Neural cell (in vitro differentiated cells): ENCODE measurements at regions not wholly inside any gene's neighbourhood (a gene's known extent, or its start where the extent isn't known, plus 50 kb on each side); places are given as distances from the start of the nearest gene placed in this dataset.

Experiments used
- H2AFZ ChIP-seq: fragments of 200-600, 300-800 bp; sonication (generic), shearing (Covaris generic); 2 replicates; pipeline ENCODE4 v1.6.0; 2014; ENCODE audit warnings: low read depth, mild to moderate bottlenecking, antibody characterized with exemption, low read length, moderate library complexity
- H3F3A ChIP-seq: fragments of 200-600 bp; shearing (Covaris generic); 2 replicates; pipeline ENCODE4 v1.6.1; 2016; ENCODE audit warnings: mild to moderate bottlenecking, moderate library complexity, mixed read lengths, antibody characterized with exemption, low read length; ENCODE audit not compliant: insufficient read depth, poor library complexity, severe bottlenecking
- H3K27ac ChIP-seq: fragments of 200-600, 300-800 bp; sonication (generic), shearing (Covaris generic); 2 replicates; pipeline ENCODE4 v1.5.1; 2014; ENCODE audit warnings: mild to moderate bottlenecking, low read length, moderate library complexity
- H3K27me3 ChIP-seq: fragments of 300-800, 200-600 bp; sonication (generic), shearing (Covaris generic); 2 replicates; pipeline ENCODE4 v1.6.0; 2014; ENCODE audit warnings: mild to moderate bottlenecking, low read depth, low read length, moderate library complexity; ENCODE audit not compliant: insufficient read depth
- H3K36me3 ChIP-seq: fragments of 300-800, 200-600 bp; sonication (generic), shearing (Covaris generic); 2 replicates; pipeline ENCODE4 v1.5.1; 2014; ENCODE audit warnings: mild to moderate bottlenecking, antibody characterized with exemption, low read length, moderate library complexity; ENCODE audit not compliant: insufficient read depth
- H3K4me2 ChIP-seq: fragments of 300-800, 200-600 bp; sonication (generic), shearing (Covaris generic); 2 replicates; pipeline ENCODE4 v1.6.0; 2014; ENCODE audit warnings: mild to moderate bottlenecking, low read length
- H3K4me3 ChIP-seq: fragments of 300-800, 200-600 bp; sonication (generic), shearing (Covaris generic); 2 replicates; pipeline ENCODE4 v1.5.1; 2014; ENCODE audit warnings: mild to moderate bottlenecking, low read length, moderate library complexity
- H3K79me2 ChIP-seq: fragments of 200-600 bp; shearing (Covaris generic); replicated peaks from 2 replicates; pipeline ENCODE4 v1.6.0; 2014; ENCODE audit warnings: mild to moderate bottlenecking, low read length, moderate library complexity; ENCODE audit not compliant: insufficient read depth
- H3K9ac ChIP-seq: fragments of 300-800, 200-600 bp; sonication (generic), shearing (Covaris generic); 2 replicates; pipeline ENCODE4 v1.6.1; 2016; ENCODE audit warnings: mild to moderate bottlenecking, low read length, mixed read lengths
- H3K9me2 ChIP-seq: fragments of 200-600 bp; shearing (Covaris generic); 2 replicates; pipeline ENCODE4 v1.6.1; 2016; ENCODE audit warnings: mild to moderate bottlenecking, low read length, mixed read lengths; ENCODE audit not compliant: insufficient read depth
- H3K9me3 ChIP-seq: fragments of 200-600, 300-800 bp; sonication (generic), shearing (Covaris generic); 2 replicates; pipeline ENCODE4 v1.6.1; 2016; ENCODE audit warnings: mild to moderate bottlenecking, mixed run types, low read length, moderate library complexity, mixed read lengths
- H4K20me1 ChIP-seq: fragments of 200-600 bp; shearing (Covaris generic); 2 replicates; pipeline ENCODE4 v1.6.1; 2016; ENCODE audit warnings: mild to moderate bottlenecking, mixed run types; ENCODE audit not compliant: insufficient read depth
- CTCF ChIP-seq: fragments of 450-650 bp; IDR thresholded peaks from 2 replicates; pipeline ENCODE4 v1.5.1; 2014; ENCODE audit warnings: antibody characterized with exemption, mild to moderate bottlenecking, moderate library complexity; ENCODE audit not compliant: poor library complexity, severe bottlenecking
- EP300 ChIP-seq: fragments of 450-650 bp; conservative IDR thresholded peaks from 2 replicates; pipeline ENCODE4 v1.6.1; 2014; ENCODE audit warnings: antibody characterized with exemption, mild to moderate bottlenecking, moderate library complexity; ENCODE audit not compliant: poor library complexity, severe bottlenecking
- EZH2 ChIP-seq: fragments of 200-600, 300-800 bp; shearing (Covaris generic), sonication (generic); IDR thresholded peaks from 2 replicates; pipeline ENCODE4 v1.6.1; 2014; ENCODE audit warnings: antibody characterized with exemption, low read length, borderline replicate concordance, mild to moderate bottlenecking; ENCODE audit not compliant: insufficient read depth, poor library complexity, severe bottlenecking
- MXI1 ChIP-seq: fragments of 450-650 bp; conservative IDR thresholded peaks from 2 replicates; pipeline ENCODE4 v1.6.1; 2014; ENCODE audit warnings: antibody characterized with exemption, mild to moderate bottlenecking; ENCODE audit not compliant: poor library complexity, severe bottlenecking
- POLR2AphosphoS5 ChIP-seq: IDR thresholded peaks from 2 replicates; pipeline ENCODE4 v1.6.1; 2012
- RAD21 ChIP-seq: fragments of 450-650 bp; conservative IDR thresholded peaks from 2 replicates; pipeline ENCODE4 v1.6.1; 2014; ENCODE audit warnings: antibody characterized with exemption, mild to moderate bottlenecking, moderate library complexity
- REST ChIP-seq: IDR thresholded peaks from 2 replicates; pipeline ENCODE4 v1.6.1; 2012; ENCODE audit warnings: borderline replicate concordance
- SMC3 ChIP-seq: fragments of 450-650 bp; conservative IDR thresholded peaks from 2 replicates; pipeline ENCODE4 v1.6.1; 2014; ENCODE audit warnings: antibody characterized with exemption, mild to moderate bottlenecking, moderate library complexity; ENCODE audit not compliant: poor library complexity
- TAF1 ChIP-seq: IDR thresholded peaks from 2 replicates; pipeline ENCODE4 v1.6.1; 2012; ENCODE audit warnings: low read depth

GRCh38 chr5:38104497-38105230, 153.7 kb upstream of the EGFLAM start:
- H2AFZ ChIP-seq: no peak overlapping the region
- H3K36me3 ChIP-seq: no peaks in the 10 kb centered on the region
- H3K9me3 ChIP-seq: no peaks in the 10 kb centered on the region
- no peaks in the 10 kb centered on the region for H3K27me3 ChIP-seq
- H3K79me2 ChIP-seq: no peaks in the 10 kb centered on the region
- H4K20me1 ChIP-seq: no peaks in the 10 kb centered on the region
- TF ChIP-seq EZH2: no peak
- no peak for TF ChIP-seq POLR2AphosphoS5
- no peak for TF ChIP-seq CTCF
- TF ChIP-seq TAF1: no peak
- TF ChIP-seq MXI1: no peak
- no peak for TF ChIP-seq SMC3
- no peak for TF ChIP-seq RAD21
- no peak for TF ChIP-seq EP300
- TF ChIP-seq REST: no peak
- no peaks in the 10 kb centered on the region for H3F3A ChIP-seq
- H3K9me2 ChIP-seq: no peaks in the 10 kb centered on the region
- H3K27ac ChIP-seq: no peak overlapping the region
- no peak overlapping the region for H3K4me2 ChIP-seq
- no peak overlapping the region for H3K4me3 ChIP-seq
- no peak overlapping the region for H3K9ac ChIP-seq

DNA sequence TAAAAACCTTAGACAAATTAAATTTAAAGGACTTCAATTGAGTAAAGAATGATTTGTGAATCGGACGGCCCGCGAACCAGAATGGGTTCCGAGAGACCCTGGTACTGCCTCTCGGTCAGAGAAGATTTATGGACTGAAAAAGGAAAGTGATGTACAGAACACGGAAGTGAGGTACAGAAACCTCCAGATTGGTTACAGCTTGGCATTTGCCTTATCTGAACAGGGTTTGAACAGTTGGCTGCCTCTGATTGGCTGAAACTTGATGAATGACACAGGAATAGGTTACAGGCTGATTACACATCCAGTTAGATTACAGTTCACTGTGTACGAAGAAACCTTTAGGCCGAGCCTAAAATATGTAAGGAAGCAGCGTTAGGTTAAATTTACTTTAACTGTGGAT, 156.5 kb upstream of the EGFLAM start:
- H3K4me2 ChIP-seq: no peak overlapping the region
- H3F3A ChIP-seq: no peaks in the 10 kb centered on the region
- H3K4me3 ChIP-seq: no peak overlapping the region
- no peak overlapping the region for H2AFZ ChIP-seq
- H3K27me3 ChIP-seq: no peaks in the 10 kb centered on the region
- no peaks in the 10 kb centered on the region for H4K20me1 ChIP-seq
- no peak overlapping the region for H3K9ac ChIP-seq
- H3K79me2 ChIP-seq: no peaks in the 10 kb centered on the region
- no peak overlapping the region for H3K27ac ChIP-seq
- no peaks in the 10 kb centered on the region for H3K9me3 ChIP-seq
- TF ChIP-seq REST (no peak), EP300 (no peak), MXI1 (no peak), RAD21 (no peak), EZH2 (no peak), CTCF (no peak), POLR2AphosphoS5 (no peak), TAF1 (no peak), SMC3 (no peak)
- no peaks in the 10 kb centered on the region for H3K36me3 ChIP-seq
- no peaks in the 10 kb centered on the region for H3K9me2 ChIP-seq
